GM21515 (cell line): ENCODE measurements at regions not wholly inside any gene's neighbourhood (a gene's known extent, or its start where the extent isn't known, plus 50 kb on each side); places are given as distances from the start of the nearest gene placed in this dataset.
A peak's percentile ranks its signal among the peaks of the same experiment; 100 is the strongest.
"Not testable (repeated sequence)": the region's sequence is repeated elsewhere in the genome, so short reads cannot be mapped to it uniquely, and the experiment has no call there.

Source experiments
- ATAC-seq: cut with Tn5 transposase; IDR thresholded peaks from one replicate; pipeline ENCODE4 v1.9.1; 2021; ENCODE audit not compliant: unreplicated experiment

GRCh38 chr4:53959343-53960120 is 104.9 kb downstream of the CHIC2 start:
- ATAC-seq = no peak

DNA sequence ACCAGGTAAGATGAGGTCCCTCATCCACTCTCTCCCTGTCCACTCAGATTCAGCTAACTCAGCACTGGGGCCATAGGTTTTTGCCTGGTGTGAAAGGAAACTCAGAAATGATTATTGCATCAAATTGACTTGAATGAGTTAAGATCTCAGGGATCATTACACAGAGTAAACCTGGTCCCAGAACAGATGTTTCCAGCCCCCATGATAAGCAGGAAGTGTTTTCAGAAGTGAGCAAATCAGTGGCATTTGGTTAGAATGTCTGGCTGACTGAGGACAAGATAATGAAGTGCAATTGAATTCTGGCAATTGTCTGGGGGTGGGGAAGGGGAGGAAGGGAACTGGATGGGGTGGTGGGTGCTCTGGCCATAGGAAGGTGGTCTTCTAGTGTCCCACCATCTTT is 108.0 kb downstream of the CHIC2 start:
- ATAC-seq = no peak

GRCh38 chr4:53956053-53956452 is 108.4 kb downstream of the CHIC2 start:
- no peak for ATAC-seq

DNA sequence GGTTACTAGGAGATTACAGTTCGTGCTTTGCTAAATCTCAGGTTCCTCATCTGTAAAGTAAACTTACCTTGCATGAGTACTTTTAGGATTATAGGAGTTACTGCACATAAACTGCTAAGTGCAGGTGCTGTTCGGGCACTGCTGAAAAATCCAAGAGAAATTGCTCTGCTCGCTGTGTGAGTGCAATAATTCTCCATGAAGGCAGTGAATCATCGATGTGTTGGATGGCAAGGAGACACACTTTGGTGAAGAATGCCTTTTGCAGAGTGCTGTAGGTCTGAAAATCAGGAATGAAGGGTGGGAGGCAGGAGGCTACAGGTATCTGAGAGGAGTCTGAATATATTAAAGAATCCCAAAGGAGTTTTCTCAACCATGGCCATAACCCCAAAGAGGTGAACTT is 113.0 kb downstream of the CHIC2 start:
- ATAC-seq = no peak

DNA sequence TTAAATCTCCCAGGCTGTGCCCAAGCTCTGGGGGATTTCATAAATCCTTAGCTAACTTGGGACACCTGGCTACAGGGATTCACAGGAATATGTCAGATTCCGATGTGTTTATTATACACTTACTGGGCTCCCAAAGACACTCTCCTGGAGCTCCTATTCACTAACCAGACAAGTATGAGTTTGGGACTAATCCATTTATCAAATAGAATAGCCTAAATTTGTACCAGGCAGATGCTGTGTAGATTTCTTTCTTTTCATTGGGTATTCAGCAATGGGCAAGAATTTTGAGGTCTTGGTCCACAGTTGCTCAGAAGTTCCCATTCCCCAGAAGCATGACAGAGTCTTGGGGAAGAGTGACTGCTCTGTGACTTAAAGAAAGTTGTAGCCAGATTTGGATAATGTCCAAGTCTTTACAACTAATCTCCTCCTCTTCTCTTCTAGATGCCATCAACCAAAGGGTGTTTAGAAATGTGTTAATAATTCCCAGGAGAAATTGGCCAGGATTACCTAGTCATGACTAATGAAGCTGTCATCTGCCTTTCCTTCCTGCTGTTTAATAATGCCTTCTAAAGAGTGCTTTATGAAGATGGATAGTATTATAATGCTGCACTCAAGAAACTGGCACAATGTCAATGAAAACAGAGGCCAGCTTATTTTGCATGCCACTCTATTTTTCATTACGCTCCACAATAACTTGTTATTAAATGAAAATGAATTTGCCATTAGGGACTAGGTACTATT is 120.9 kb downstream of the CHIC2 start:
- ATAC-seq = no peak

DNA sequence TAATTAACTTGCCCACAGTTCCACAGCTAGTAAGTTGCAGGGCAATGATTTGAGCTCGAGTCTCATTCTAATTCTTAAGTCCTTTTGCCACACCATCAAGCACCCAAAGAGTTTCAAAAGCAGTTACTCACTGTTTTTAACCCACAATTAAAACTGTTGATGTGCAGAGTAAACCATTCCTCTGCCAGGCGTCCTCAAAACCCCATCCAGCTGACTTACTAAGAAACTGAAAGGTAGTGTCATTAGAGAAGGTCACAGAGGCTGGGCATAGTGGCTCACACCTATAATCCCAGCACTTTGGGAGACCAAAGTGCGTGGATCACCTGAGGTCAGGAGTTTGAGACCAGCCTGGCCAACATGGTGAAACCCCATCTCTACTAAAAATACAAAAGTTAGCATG is 121.7 kb downstream of the CHIC2 start:
- ATAC-seq = no peak

DNA sequence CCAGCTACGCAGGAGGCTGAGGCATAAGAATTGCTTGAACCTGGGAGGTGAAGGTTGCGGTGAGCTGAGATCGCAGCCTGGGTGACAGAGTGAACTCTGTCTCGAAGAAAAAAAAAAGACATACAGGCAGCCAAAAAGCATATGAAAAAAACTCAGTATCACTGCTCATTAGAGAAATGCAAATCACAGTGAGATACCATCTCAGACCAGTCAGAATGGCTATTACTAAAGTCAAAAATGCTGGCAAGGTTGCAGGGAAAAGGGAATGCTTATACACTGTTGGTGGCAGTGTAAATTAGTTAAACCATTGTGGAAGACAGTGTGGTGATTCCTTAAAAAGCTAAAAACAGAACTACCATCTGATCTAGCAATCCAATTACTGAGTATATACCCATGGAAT is 123.1 kb downstream of the CHIC2 start:
- no peak for ATAC-seq

DNA sequence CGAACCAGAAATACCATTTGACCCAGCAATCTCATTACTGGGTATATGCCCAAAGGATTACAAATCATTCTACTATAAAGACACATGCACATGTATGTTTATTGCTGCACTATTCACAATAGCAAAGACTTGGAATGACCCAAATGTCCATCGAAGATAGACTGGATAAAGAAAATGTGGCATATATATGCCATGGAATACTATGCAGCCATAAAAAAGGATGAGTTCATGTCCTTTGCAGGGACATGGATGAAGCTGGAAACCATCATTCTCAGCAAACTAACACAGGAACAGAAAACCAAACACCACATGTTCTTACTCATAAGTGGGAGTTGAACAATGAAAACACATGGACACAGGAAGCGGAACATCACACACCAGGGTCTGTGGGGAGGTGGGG is 124.5 kb downstream of the CHIC2 start:
- ATAC-seq = not testable (repeated sequence)

DNA sequence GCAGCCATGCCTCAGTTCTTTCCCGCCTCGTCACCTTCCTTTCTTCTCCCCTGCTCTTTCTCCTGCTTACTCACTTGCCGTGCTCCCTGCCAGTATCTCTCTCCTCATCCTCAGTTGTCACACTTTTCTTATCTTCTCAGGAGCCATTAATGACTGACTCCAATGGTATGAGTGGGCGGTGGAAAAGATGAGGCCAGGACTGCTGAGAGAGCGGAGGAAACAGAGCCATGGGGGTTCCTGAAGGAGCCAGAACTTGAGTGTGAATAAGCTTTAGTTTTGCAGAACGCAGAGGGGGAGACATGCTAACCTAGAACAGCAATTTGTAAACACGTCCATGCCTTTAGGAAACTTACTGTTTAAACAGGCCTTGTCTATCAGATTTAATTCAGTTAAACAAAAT is 126.5 kb downstream of the CHIC2 start:
- ATAC-seq = no peak

- no peak for ATAC-seq
These were observed 127.1 kb downstream of the CHIC2 start for GRCh38 chr4:53937327-53937726.

GRCh38 chr4:53935780-53936179 is 128.6 kb downstream of the CHIC2 start:
- ATAC-seq = no peak

DNA sequence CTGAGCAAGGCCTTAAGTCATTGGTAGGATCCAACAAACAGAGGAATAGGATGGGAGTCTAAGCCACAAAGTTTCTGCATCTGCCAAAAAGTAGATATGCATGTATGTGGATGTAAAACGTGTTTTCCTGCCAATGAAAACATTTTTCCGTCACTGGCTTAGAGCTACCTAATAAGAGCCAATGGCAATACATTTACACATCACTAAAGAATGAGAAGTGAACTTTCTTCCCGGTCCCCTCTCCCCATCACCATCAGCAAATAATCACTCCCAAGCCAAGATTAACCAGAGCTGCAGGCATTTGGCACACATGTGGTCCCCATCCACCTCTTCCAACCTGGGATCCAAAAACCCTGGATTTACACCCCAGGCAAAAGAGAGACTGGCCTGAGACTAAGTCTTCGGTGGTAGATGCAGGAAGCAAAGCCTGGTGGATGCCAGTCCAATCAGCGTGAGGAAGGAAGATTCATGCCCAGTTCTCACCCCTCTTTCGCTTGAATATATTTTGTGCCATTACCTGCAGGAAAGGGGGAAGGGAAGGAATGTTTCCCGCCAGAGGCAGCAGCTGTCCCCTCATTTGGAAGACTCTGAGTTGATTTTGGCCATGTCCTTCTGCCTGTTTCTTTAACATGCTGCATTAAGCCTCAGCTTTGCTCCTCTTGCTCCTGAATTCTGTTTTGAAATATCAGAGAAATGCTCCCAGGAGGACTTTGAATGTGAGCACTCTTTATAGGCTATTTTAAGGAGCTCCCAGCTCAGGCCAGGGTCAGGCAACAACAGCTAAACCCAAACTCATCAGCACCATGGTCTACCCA is 131.4 kb downstream of the CHIC2 start:
- no peak for ATAC-seq

DNA sequence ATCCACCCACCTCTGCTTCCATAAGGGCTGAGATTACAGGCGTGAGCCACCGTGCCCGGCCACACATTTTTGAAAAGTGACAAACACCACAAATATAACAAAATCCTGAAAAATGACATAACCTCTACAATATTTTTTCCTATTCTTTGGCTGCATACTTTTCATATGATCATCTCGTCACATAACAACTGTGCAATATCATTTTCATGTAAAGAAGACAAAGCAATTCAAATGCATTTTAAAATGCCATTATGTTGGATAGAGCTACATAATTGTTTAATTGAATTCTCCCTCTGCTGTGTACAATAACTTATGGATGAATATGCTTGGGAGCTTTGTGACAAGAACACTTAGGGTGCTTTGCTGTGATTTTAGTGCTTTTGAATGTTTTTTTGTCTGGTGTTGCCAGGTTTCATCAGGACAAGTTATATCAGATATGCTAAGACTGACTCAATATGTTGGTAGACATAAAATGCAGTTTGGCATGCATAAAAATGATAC is 132.9 kb downstream of the CHIC2 start:
- ATAC-seq = no peak

GRCh38 chr4:53929955-53930798 is 134.2 kb downstream of the CHIC2 start:
- peak; percentile 61 for ATAC-seq

- no peak for ATAC-seq
These were observed 135.1 kb downstream of the CHIC2 start for GRCh38 chr4:53929311-53929710.

- no peak for ATAC-seq
These were observed 135.6 kb downstream of the CHIC2 start for GRCh38 chr4:53928825-53929224.

GRCh38 chr4:53925050-53925605 is 139.3 kb downstream of the CHIC2 start:
- no peak for ATAC-seq

GRCh38 chr4:53924333-53925049 is 139.9 kb downstream of the CHIC2 start:
- no peak for ATAC-seq

GRCh38 chr4:53923921-53924320 is 140.5 kb downstream of the CHIC2 start:
- ATAC-seq = no peak

DNA sequence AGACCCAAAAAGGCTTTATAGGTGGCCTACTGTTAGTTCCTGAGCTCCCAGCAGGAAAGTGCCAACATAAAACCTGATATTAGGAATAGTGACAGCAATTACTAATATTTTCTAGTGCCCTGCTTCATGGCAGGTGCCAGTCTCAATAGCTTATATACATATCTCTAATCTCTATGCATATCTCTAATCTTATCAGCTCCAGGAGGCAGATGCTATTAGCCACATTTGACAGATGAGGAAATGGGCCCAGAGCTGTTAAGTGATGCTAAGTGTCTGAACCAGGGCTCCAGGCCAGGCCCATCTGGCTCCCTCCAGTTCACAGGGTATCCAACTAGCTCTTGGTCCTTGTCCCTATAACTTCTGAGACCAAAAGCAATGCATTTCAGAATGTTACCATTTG is 142.5 kb downstream of the CHIC2 start:
- no peak for ATAC-seq
